HEK293 (cell line): ENCODE measurements at regions not wholly inside any gene's neighbourhood (a gene's known extent, or its start where the extent isn't known, plus 50 kb on each side); places are given as distances from the start of the nearest gene placed in this dataset.

ENCODE experiments used
- CTCF ChIA-PET: fragments of 350-600 bp; formaldehyde crosslinking; extraction: SDS; loops from one replicate; lab custom pipeline; 2021; ENCODE audit warnings: antibody characterized with exemption; lab: Yijun Ruan, JAX
- POLR2A ChIA-PET: fragments of 300-600 bp; formaldehyde crosslinking; extraction: SDS; loops from one replicate; lab custom pipeline; 2020; ENCODE audit warnings: antibody characterized with exemption, inconsistent platforms; lab: Yijun Ruan, JAX
- H3K27ac ChIP-seq: fragments of 200-500 bp; sonication (Bioruptor generic); 2 replicates; pipeline ENCODE4 v1.5.1; 2014; ENCODE audit warnings: low read depth, low read length, control low read depth, inconsistent platforms; ENCODE audit errors: extremely low read depth
- H3K36me3 ChIP-seq, 2 experiments: fragments of 200-500 bp in 1 of 2; sonication (Bioruptor generic) in 1 of 2; 1 replicate in 1 of 2; 2 replicates in 1 of 2; pipeline ENCODE4 v1.5.1; 2014 to 2017; ENCODE audit warnings: inconsistent platforms in 2 of 2, low read length in 2 of 2; ENCODE audit not compliant: control insufficient read depth in 2 of 2, insufficient read depth in 1 of 2
- H3K4me1 ChIP-seq: fragments of 200-500 bp; sonication (Bioruptor generic); 2 replicates; pipeline ENCODE4 v1.5.1; 2014; ENCODE audit warnings: mild to moderate bottlenecking, low read length, inconsistent platforms; ENCODE audit not compliant: control insufficient read depth, insufficient read depth
- H3K4me3 ChIP-seq: 2 replicates; pipeline ENCODE4 v1.5.1; 2011; ENCODE audit warnings: low read depth, mild to moderate bottlenecking, control low read depth, low read length, moderate library complexity
- H3K9me3 ChIP-seq: fragments of 200-500 bp; sonication (Bioruptor generic); 2 replicates; pipeline ENCODE4 v1.5.1; 2014; ENCODE audit warnings: low read depth, low read length, inconsistent platforms; ENCODE audit not compliant: control insufficient read depth, insufficient read depth
- PRDM1 ChIP-seq: fragments of 450-650 bp; formaldehyde crosslinking; IDR thresholded peaks from 2 replicates; pipeline ENCODE4; 2016; ENCODE audit warnings: missing biosample characterization, missing genetic modification characterization
- REST ChIP-seq: fragments of 450-650 bp; formaldehyde crosslinking; IDR thresholded peaks from 2 replicates; pipeline ENCODE4 v1.5.1; 2016; ENCODE audit warnings: missing biosample characterization, missing genetic modification characterization
- SCRT2 ChIP-seq: fragments of 450-650 bp; formaldehyde crosslinking; IDR thresholded peaks from 2 replicates; pipeline ENCODE4 v1.5.1; 2016; ENCODE audit warnings: missing biosample characterization, missing genetic modification characterization
- ZBTB8A ChIP-seq: fragments of 450-650 bp; formaldehyde crosslinking; IDR thresholded peaks from 2 replicates; pipeline ENCODE4 v1.5.1; 2016; ENCODE audit warnings: missing biosample characterization, missing genetic modification characterization
- ZIC2 ChIP-seq: fragments of 450-650 bp; formaldehyde crosslinking; IDR thresholded peaks from 2 replicates; pipeline ENCODE4 v1.5.1; 2016; ENCODE audit warnings: missing biosample characterization, missing genetic modification characterization
- ZNF132 ChIP-seq: fragments of 450-650 bp; formaldehyde crosslinking; IDR thresholded peaks from 2 replicates; pipeline ENCODE4 v1.5.1; 2017; ENCODE audit warnings: missing biosample characterization, missing genetic modification characterization, borderline replicate concordance
- ZNF221 ChIP-seq: fragments of 450-650 bp; formaldehyde crosslinking; IDR thresholded peaks from 2 replicates; pipeline ENCODE4 v1.5.1; 2017; ENCODE audit warnings: missing biosample characterization, missing genetic modification characterization, borderline replicate concordance
- ZNF341 ChIP-seq: fragments of 450-650 bp; formaldehyde crosslinking; IDR thresholded peaks from 2 replicates; pipeline ENCODE4; 2016; ENCODE audit warnings: low read depth, missing biosample characterization, missing genetic modification characterization
- ZNF354C ChIP-seq: fragments of 450-650 bp; formaldehyde crosslinking; IDR thresholded peaks from 2 replicates; pipeline ENCODE4 v1.5.1; 2016; ENCODE audit warnings: missing biosample characterization, missing genetic modification characterization, low read depth, borderline replicate concordance
- ZNF521 ChIP-seq: fragments of 450-650 bp; formaldehyde crosslinking; IDR thresholded peaks from 2 replicates; pipeline ENCODE4 v1.5.1; 2017; ENCODE audit warnings: missing biosample characterization, mild to moderate bottlenecking, missing genetic modification characterization
- ZNF530 ChIP-seq: fragments of 450-650 bp; formaldehyde crosslinking; IDR thresholded peaks from 2 replicates; pipeline ENCODE4 v1.5.1; 2016; ENCODE audit warnings: low read depth, missing biosample characterization, missing genetic modification characterization
- ZNF585B ChIP-seq: fragments of 450-650 bp; formaldehyde crosslinking; IDR thresholded peaks from 2 replicates; pipeline ENCODE4 v1.5.1; 2016; ENCODE audit warnings: missing biosample characterization, missing genetic modification characterization
- ZNF610 ChIP-seq: fragments of 450-650 bp; formaldehyde crosslinking; IDR thresholded peaks from 2 replicates; pipeline ENCODE4 v1.5.1; 2016; ENCODE audit warnings: missing biosample characterization, missing genetic modification characterization, borderline replicate concordance
- ZNF660 ChIP-seq: fragments of 450-650 bp; IDR thresholded peaks from 2 replicates; pipeline ENCODE4 v1.5.1; 2018; ENCODE audit warnings: missing biosample characterization, mild to moderate bottlenecking, missing genetic modification characterization
- ZNF664 ChIP-seq: fragments of 450-650 bp; formaldehyde crosslinking; IDR thresholded peaks from 2 replicates; pipeline ENCODE4 v1.5.1; 2016; ENCODE audit warnings: missing biosample characterization, missing genetic modification characterization
- ZNF747 ChIP-seq: fragments of 450-650 bp; formaldehyde crosslinking; IDR thresholded peaks from 2 replicates; pipeline ENCODE4 v1.5.1; 2016; ENCODE audit warnings: missing biosample characterization, missing genetic modification characterization

DNA sequence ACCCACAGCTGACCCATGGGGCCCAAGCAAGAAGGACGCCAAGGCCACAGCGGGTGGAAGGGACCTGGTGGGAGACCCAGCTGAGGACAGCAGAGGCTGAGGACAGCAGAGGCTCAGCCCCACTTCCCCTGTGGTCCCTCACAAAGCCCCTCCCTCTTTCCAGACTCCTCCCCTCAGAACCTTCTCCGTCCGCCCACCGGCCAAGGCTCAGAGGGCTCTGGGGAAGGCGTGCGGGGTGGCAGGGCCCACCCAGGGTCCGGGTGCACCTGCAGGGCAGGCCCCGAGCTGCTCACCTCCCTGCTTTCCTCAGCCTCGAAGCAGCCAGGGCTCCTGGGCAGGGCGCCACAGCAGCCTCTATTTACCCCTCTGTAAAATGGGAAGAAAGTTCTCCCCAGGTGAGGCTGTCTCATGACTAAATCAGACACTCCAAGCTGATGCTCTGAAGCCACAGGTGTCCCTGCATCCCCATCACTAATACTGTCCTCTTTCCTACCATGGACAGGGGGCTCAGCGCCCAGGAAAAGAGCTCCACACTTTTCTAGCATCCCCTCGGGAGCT is 137.9 kb upstream of the PPP1R26 start (continued):
- TF ChIP-seq ZNF585B (tag by site-specific recombination) (no peak), ZNF221 (no peak), ZNF530 (tag by site-specific recombination) (no peak), ZBTB8A (tag by site-specific recombination) (no peak), ZNF610 (no peak), PRDM1 (no peak), ZNF132 (tag by site-specific recombination) (no peak), ZNF747 (tag by site-specific recombination) (no peak), SCRT2 (peak; percentile 61), ZNF341 (tag by site-specific recombination) (no peak), ZNF521 (tag by site-specific recombination) (no peak), REST (peak; percentile 62)

DNA sequence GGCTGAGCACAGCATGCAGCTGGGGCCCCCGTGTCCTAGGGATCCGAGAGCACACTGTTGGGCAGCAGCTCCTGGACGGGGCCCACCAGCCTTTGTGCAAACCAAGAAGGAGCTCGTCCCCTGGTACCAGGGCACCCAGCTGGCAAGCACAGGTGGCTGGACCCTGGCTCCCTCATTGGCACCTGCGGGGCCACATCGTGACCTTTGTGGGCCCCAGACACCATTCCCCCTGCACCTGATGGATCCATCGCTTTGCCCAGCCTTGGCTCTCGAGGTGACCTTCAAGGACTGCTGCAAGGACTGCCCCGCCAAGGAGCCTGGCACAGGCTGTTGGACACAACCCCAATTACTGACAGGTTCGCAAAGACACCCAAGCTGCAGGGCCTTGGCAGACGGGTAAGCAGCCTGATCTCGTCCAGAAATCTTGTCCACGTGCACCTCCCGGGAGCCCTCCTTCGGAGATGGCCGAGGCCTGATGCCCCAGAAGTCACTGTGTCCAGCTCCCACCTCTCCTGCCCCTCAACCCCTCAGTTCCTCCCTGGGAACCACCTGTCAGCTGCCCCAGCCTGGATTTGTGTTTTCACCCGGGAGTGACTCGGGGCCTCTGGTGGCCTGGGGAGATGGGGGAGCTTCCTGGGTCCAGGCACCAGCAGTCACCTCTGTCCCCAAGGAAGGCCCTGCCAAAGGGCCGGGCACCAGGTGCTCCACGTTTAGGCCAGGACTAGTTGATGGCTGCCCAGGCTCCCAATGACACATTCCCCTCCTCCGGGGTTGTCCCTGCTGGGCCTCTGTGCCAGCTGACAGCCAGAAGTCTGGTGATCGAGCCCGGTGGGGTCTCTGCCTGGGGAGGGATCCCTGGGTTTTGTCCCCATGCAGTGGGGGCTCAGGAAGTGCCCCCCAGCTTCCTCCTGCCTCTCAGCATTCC is 137.1 kb upstream of the PPP1R26 start:
- TF ChIP-seq ZNF354C (tag by site-specific recombination) (no peak), REST (0 out of 2 replicates have a peak, but pooled peaks have one; percentile 0), ZNF664 (tag by site-specific recombination) (no peak), ZNF660 (tag by site-specific recombination) (no peak), ZIC2 (tag by site-specific recombination) (peak; percentile 22; the same call in 1 of the 2 replicates)
- Histone ChIP-seq H3K4me3 (no peak overlapping the region), H3K27ac (no peak overlapping the region), H3K4me1 (no peaks in the 10 kb centered on the region), H3K36me3 (no peaks in the 10 kb centered on the region), H3K9me3 (no peaks in the 10 kb centered on the region)
- ChIA-PET CTCF (interaction anchor here (0.6 to 3.0 kb wide), 11 partner anchors 10 to 563 kb away, joined by 3 to 14 read pairs (median 3); partner anchors contain the start of gene OLFM1), POLR2A (no interaction called here)
